ENCODE measurements at regions not wholly inside any gene's neighbourhood (a gene's known extent, or its start where the extent isn't known, plus 50 kb on each side); places are given as distances from the start of the nearest gene placed in this dataset.

DNA sequence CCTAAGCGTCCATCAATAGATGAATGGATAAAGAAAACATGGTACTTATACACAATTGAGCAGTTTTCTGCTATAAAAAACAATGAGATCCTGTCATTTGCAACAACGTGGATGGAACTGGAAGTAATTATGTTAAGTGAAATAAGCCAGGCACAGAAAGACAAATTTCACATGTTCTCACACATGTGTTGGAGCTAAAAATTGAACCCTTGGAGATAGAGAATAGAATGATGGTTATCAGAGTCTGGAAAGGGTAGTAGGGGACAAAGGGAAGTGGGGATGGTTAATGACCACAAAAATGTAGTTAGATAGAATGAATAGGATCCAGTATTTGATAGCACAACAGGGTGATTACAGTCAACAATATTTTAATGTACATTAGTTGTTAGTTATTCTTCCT, 1033.5 kb downstream of the HACE1 start:
- TF ChIP-seq, protein P1, sequence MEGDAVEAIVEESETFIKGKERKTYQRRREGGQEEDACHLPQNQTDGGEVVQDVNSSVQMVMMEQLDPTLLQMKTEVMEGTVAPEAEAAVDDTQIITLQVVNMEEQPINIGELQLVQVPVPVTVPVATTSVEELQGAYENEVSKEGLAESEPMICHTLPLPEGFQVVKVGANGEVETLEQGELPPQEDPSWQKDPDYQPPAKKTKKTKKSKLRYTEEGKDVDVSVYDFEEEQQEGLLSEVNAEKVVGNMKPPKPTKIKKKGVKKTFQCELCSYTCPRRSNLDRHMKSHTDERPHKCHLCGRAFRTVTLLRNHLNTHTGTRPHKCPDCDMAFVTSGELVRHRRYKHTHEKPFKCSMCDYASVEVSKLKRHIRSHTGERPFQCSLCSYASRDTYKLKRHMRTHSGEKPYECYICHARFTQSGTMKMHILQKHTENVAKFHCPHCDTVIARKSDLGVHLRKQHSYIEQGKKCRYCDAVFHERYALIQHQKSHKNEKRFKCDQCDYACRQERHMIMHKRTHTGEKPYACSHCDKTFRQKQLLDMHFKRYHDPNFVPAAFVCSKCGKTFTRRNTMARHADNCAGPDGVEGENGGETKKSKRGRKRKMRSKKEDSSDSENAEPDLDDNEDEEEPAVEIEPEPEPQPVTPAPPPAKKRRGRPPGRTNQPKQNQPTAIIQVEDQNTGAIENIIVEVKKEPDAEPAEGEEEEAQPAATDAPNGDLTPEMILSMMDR (conservative IDR thresholded peaks at IDR 0.05; ENCODE audit: low read depth, low read length): no peak
- TF ChIP-seq EZH2 (IDR thresholded peaks at IDR 0.05; ENCODE audit: low read length, unreplicated experiment): no peak
- TF ChIP-seq EZH2phosphoT487 (IDR thresholded peaks at IDR 0.05; ENCODE audit: borderline replicate concordance, low read length): no peak

Measured in PC-3 (cell line).